MM.1S (cell line): ENCODE measurements at regions not wholly inside any gene's neighbourhood (a gene's known extent, or its start where the extent isn't known, plus 50 kb on each side); places are given as distances from the start of the nearest gene placed in this dataset.

ENCODE experiments used
- CTCF ChIP-seq: fragments of 300-600 bp; sonication (generic); IDR thresholded peaks from 2 replicates; pipeline ENCODE4 v1.5.1; 2016; ENCODE audit warnings: antibody characterized with exemption, low read length, mixed read lengths
- EZH2 ChIP-seq: fragments of 300-600 bp; sonication (generic); optimal IDR thresholded peaks from 2 replicates; pipeline ENCODE3; 2017; ENCODE audit warnings: low read depth, mild to moderate bottlenecking, antibody characterized with exemption, low read length, mixed read lengths

GRCh38 chr7:106464651-106465050, 179.9 kb upstream of the NAMPT start:
- TF ChIP-seq CTCF = no peak
- no peak for TF ChIP-seq EZH2
